OCI-LY3 (cell line): ENCODE measurements at regions not wholly inside any gene's neighbourhood (a gene's known extent, or its start where the extent isn't known, plus 50 kb on each side); places are given as distances from the start of the nearest gene placed in this dataset.

ENCODE experiments used
- CTCF ChIP-seq: fragments of 200-600, 300-600 bp; sonication (generic); IDR thresholded peaks from 2 replicates; pipeline ENCODE4 v1.5.1; 2014; ENCODE audit warnings: antibody characterized with exemption, low read length, low read depth
- EZH2phosphoT487 ChIP-seq: fragments of 200-600 bp; shearing (Covaris generic); IDR thresholded peaks from 2 replicates; pipeline ENCODE4 v1.6.1; 2018; ENCODE audit warnings: antibody characterized with exemption, mixed run types, low read depth

- TF ChIP-seq CTCF (no peak), EZH2phosphoT487 (no peak)
These were observed 242.5 kb upstream of the SERP2 start for GRCh38 chr13:44131069-44131614.
